ENCODE measurements at regions not wholly inside any gene's neighbourhood (a gene's known extent, or its start where the extent isn't known, plus 50 kb on each side); places are given as distances from the start of the nearest gene placed in this dataset.

DNA sequence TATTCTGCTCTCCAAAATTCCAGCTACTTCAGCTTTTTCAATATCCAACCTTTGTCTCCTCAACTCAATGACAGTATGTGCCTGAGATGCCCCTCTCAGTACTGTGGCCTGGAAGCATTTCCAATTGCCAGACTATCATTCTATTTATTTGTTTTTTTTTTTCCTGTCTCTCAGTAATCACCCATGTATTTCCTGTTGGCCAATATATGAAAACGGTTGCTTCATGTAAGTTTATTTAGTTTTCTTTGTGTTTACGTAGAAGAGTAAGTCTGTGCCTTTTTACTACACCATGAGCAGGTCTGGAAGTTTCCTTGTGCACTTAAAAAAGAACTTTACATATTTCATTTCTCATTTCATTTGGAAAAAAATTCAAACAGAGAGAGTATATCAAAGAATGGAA is 537.5 kb upstream of the SPANXN1 start:
- TF ChIP-seq, protein P1, sequence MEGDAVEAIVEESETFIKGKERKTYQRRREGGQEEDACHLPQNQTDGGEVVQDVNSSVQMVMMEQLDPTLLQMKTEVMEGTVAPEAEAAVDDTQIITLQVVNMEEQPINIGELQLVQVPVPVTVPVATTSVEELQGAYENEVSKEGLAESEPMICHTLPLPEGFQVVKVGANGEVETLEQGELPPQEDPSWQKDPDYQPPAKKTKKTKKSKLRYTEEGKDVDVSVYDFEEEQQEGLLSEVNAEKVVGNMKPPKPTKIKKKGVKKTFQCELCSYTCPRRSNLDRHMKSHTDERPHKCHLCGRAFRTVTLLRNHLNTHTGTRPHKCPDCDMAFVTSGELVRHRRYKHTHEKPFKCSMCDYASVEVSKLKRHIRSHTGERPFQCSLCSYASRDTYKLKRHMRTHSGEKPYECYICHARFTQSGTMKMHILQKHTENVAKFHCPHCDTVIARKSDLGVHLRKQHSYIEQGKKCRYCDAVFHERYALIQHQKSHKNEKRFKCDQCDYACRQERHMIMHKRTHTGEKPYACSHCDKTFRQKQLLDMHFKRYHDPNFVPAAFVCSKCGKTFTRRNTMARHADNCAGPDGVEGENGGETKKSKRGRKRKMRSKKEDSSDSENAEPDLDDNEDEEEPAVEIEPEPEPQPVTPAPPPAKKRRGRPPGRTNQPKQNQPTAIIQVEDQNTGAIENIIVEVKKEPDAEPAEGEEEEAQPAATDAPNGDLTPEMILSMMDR (IDR thresholded peaks at IDR 0.05) = no peak
- TF ChIP-seq POLR2A (IDR thresholded peaks at IDR 0.05) = no peak
